ENCODE measurements at regions not wholly inside any gene's neighbourhood (a gene's known extent, or its start where the extent isn't known, plus 50 kb on each side); places are given as distances from the start of the nearest gene placed in this dataset.

DNA sequence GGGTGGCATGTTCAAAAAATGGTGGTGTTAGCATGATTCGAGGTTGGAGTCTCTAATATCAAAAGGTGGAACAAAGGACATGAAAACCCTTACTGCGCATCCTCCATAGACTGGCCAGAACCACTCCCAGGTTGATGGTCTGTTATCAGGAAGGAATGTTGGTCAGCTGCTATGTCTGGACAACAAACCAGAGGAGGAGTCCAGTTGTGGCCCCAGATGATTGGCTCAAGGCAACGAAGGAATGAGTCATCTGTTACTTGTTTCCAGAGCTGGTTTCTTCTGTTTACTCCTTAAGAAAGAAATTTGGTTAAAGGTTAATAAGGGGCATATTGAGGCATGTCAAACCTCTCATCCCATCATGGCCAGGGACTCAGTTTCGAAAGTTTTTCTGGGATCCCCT is 56.8 kb upstream of the GRIA4 start:
- DNase-seq (ENCODE audit: insufficient read length, low spot score), result no peak
- FAIRE-seq, result no peak
- TF ChIP-seq POLR2A (IDR thresholded peaks at IDR 0.05; ENCODE audit: low read depth, low read length), result no peak

DNA sequence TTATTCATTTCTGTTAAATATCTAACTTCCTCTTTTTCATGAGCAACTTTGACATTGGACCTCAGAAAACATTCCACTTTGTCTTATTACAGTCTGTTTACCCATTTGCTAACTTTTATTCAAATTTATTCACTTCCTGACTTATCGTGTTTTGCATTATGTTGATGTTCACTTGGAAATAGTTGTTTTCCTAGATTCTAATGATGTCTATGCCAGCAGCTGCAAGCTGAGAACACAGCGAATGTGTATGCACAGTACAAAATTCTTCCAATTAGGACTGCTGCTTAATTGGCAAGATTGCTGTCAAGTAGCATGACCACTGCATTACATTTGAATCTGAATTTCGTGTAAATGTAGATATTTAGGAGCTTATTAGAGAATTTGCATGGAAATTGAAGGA is 61.5 kb upstream of the GRIA4 start:
- FAIRE-seq (no peak), DNase-seq (ENCODE audit: insufficient read length, low spot score) (no peak)
- no peak for TF ChIP-seq POLR2A (IDR thresholded peaks at IDR 0.05; ENCODE audit: low read depth, low read length)

DNA sequence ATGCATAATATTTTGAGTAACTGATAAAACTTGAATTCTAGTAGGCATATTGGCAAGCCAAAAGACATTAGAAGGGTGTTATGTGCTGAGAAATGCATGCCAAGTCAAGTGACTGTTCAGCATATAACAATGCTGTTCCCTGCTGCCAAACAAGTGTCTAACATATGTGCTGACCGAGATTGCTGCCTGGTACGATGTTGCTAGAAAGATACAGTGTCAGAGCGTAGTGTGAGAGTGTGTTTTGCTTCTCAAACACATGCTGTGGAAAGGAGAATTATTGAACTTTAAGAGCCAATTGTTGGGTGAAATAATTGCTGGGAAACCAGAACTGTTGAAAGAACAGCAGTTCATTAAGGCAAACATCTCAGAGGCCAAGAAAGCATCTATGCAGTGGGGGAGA is 71.3 kb upstream of the GRIA4 start:
- no peak for FAIRE-seq

DNA sequence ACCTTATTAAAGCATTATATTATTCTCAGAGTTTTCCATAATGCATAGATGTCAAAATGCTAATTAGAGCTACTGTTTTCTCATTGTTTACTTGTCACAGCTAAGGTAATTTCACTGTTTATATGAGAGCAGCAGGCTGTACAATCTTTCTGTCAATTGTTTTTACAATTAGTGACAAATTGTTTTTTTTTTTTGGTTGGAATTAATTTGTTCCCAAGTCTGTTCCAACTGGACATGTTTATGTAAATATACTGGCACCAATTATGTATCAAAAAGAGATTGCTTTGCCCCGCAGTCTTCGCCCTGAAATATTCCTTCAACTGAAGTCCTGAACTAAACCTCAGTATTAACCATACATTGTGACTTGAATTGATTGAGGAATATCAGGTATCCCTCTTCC is 72.3 kb upstream of the GRIA4 start:
- DNase-seq (ENCODE audit: insufficient read length, low spot score), result no peak
- TF ChIP-seq POLR2A (IDR thresholded peaks at IDR 0.05; ENCODE audit: low read depth, low read length), result no peak
- no peak for FAIRE-seq

More for the DNA sequence above, 71.3 kb upstream of the GRIA4 start:
- no peak for DNase-seq (ENCODE audit: insufficient read length, low spot score)
- TF ChIP-seq POLR2A (IDR thresholded peaks at IDR 0.05; ENCODE audit: low read depth, low read length), result no peak

DNA sequence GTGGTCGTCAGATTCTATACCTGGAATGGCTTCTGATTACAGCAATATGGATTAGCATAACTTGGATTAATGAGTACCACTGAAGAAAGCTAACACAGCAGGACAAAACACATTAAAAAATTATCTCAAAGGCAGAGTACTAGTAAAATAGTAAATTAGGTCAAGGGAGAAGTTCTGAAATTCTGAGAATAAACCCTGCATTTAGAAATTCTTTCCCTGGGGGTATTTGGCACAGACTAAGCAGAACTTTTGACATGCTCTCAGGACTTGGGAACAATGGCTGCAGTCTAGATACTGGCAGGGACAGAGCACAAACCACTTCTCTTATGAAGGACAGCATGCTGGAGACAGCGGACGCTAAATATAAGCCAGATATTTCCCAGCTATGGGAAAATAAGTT is 85.6 kb upstream of the GRIA4 start:
- FAIRE-seq (no peak), DNase-seq (ENCODE audit: insufficient read length, low spot score) (no peak)
- TF ChIP-seq POLR2A (IDR thresholded peaks at IDR 0.05; ENCODE audit: low read depth, low read length), result no peak

DNA sequence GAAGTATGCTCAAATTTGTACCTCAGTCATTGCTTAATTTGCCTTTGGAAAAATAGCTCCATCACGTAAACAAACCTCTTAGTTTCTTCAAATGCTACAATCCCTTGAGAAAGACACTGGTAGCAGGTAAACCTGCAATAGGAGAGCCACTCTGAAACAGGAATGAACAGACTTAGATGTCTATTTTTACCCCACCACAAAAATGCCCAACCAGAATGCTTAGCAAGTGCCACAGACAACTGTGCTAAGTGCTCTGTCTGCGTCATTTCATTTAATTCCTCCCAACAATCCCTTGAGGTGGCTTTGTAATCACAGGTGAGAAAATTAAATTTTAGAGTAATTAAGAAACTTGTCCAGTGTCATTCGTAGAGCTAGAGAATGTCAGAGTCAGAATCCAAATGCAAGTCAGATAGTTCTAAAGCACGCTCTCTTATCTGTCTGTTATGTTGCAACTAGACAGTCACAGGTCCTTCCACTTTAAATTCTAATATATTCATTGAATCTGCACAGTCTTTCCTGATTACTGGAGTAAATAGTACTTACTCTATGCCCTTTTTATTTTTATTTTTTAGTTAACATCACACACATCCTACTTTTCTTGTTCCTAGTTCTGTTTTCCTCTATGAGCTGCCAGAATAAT is 89.0 kb upstream of the GRIA4 start:
- FAIRE-seq (no peak), DNase-seq (ENCODE audit: insufficient read length, low spot score) (no peak)
- no peak for TF ChIP-seq POLR2A (IDR thresholded peaks at IDR 0.05; ENCODE audit: low read depth, low read length)

DNA sequence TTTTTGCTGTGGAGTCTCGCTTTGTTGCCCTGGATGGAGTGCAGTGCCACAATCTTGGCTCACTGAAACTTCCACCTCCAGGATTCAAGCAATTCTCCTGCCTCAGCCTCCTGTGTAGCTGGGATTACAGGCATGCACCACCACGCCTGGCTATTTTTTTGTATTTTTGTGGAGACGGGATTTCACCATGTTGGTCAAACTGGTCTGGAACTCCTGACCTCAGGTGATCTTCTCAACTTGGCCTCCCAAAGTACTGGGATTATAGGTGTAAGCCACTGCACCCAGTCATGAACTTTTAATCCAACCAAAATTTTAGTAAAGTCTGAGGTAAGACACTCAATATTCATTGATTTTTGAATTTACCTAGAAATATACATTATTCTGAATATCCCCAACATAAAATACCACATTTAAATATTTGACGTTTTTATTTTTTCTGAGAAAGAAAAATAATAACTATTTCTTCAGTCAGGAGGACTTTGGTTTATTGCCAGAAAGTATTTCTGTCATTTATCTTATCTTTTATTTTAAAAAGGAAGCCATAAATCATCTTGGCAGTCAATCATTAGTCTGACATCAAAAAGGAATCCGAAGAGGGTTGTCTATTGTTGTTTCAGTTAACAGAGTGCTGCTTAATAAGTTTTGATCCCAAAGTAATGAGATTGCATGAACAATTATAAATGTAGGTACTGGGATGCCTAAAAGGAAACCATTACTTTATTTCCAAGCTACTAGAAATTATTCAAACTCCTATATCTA is 102.2 kb upstream of the GRIA4 start:
- FAIRE-seq (no peak), DNase-seq (ENCODE audit: insufficient read length, low spot score) (no peak)
- no peak for TF ChIP-seq POLR2A (IDR thresholded peaks at IDR 0.05; ENCODE audit: low read depth, low read length)

DNA sequence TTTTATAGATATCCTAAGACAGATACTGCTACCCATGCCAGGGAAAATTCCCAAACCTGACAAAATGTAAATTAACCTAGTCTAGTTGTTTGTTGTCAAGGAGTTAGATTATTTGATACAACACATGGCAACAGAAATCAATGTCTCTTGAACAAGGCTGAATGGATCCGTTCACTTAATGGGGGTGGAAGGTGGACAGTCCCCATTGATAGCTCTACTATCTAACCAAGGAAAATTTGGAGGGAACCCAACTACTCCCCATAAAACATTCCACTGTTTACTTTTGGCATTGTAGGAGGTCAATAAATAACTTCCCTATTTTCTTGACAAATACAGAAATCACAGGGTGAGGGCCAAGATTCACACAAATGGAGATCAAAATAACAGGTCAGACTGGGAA is 117.9 kb upstream of the GRIA4 start:
- FAIRE-seq, result no peak

DNA sequence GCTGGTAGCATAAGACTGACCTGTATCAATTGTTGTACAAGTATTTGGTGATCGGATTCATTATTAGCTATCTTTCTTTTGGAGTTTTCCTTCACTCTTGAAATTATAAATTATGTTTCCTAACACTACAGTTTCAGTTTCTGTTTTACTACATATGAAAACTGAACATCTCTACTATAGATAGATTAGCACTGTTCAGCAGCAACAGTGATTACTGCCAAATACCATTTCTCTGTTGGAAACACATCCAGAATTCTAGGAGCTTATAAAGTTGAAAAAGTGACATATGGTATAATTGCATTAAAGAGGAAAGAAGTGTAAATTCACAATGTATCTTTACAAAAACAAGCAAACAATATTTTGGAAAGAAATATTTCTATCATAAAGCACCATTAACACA is 118.5 kb upstream of the GRIA4 start:
- FAIRE-seq, result no peak
- TF ChIP-seq POLR2A (IDR thresholded peaks at IDR 0.05; ENCODE audit: low read depth, low read length), result no peak
- DNase-seq (ENCODE audit: insufficient read length, low spot score), result no peak

More for the DNA sequence above, 117.9 kb upstream of the GRIA4 start:
- DNase-seq (ENCODE audit: insufficient read length, low spot score), result no peak
- no peak for TF ChIP-seq POLR2A (IDR thresholded peaks at IDR 0.05; ENCODE audit: low read depth, low read length)

DNA sequence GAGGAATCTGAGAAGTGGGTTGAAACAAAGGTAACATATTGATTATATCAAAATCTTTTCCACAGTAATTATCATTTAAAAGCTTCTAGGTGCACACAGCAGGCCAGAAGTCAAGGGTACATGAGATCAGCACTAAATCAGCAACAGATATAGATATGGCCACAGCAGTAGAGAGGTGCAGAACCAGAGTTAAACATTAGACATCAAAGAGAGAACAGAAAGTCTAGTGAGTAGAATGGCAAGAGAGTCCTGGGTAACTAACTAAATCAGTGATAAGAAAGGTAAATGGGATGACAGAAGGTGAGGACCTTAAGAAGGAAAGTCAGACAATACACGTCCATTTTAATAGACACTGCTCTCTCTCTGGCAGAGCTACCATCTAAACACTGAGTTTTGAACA is 119.5 kb upstream of the GRIA4 start:
- DNase-seq (ENCODE audit: insufficient read length, low spot score) (no peak), FAIRE-seq (no peak)
- TF ChIP-seq POLR2A (IDR thresholded peaks at IDR 0.05; ENCODE audit: low read depth, low read length), result no peak

DNA sequence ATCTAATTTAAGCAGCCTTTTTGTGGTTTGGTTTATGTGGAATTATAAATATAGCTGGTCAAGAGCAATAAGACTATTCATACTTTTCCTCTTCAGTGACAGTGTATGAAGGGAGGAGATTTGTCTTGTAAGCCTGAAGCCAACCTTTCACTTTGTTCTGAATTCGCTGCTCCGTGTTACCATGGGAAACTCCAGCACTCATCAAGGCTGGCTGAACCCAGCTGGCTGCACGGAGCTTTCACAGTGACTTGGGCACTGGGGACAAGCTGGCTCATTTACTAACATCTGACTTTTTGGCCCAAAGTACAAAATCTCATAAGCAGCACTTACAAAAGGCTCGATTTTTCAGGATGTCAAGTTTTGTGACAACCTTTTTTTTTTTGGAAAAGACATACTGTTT is 120.4 kb upstream of the GRIA4 start:
- DNase-seq (ENCODE audit: insufficient read length, low spot score) (no peak), FAIRE-seq (no peak)
- TF ChIP-seq POLR2A (IDR thresholded peaks at IDR 0.05; ENCODE audit: low read depth, low read length), result no peak

DNA sequence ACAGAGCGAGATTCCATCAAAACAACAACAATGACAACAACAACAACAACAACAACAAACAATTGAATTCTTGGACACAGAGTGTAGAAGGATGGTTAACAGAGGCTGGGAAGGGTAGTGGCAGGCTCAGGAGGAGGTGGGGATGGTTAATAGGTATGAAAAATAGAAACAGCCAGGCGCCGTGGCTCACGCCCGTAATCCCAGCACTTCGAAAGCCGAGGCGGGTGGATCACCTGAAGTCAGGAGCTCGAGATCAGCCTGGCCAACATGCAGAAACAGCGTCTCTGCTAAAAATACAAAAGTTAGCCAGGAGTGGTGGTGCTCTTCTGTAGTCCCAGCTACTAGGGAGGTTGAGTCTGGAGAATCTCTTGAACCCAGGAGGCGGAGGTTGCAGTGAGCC is 122.9 kb upstream of the GRIA4 start:
- no peak for TF ChIP-seq POLR2A (IDR thresholded peaks at IDR 0.05; ENCODE audit: low read depth, low read length)
- FAIRE-seq (no peak), DNase-seq (ENCODE audit: insufficient read length, low spot score) (no peak)

DNA sequence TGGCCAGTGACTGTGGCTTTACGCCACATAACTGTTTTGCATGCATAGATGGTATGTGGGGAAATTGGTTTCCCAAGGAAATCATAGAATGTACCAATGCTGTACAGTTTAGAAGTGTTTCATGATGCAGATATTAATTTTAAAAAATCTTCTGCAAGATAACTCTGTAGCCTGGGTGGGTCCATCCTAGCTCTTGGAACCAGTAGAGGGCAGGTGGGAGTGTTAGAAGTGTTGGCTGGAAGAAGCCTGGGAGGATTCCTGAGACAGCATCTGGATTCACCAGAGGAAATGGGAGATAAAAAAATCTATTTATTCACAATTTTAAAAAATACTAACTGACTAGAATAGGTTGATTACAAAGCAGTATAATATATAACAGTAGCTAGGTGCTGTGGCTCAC is 139.9 kb upstream of the GRIA4 start:
- FAIRE-seq (no peak), DNase-seq (ENCODE audit: insufficient read length, low spot score) (no peak)
- TF ChIP-seq POLR2A (IDR thresholded peaks at IDR 0.05; ENCODE audit: low read depth, low read length), result no peak

DNA sequence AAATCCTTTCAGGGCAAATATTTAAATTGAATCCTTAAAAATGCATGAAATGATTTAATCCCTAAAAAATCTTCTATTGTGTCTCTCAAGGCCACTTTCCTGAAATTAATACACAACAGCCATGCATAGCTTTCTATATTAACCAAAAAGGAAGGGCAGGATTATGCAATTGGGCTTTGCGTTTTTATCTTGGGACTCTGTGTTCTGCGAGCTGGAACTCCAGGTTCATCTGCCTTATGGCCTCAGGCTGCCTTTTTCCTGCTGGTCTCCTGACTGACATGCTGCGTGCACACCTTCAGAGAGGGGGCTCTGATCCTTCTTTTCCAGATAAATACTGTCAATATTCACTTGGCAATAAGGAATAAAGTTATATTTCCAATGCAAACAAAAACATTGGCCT is 141.7 kb upstream of the GRIA4 start:
- no peak for TF ChIP-seq POLR2A (IDR thresholded peaks at IDR 0.05; ENCODE audit: low read depth, low read length)
- no peak for DNase-seq (ENCODE audit: insufficient read length, low spot score)
- FAIRE-seq, result no peak

DNA sequence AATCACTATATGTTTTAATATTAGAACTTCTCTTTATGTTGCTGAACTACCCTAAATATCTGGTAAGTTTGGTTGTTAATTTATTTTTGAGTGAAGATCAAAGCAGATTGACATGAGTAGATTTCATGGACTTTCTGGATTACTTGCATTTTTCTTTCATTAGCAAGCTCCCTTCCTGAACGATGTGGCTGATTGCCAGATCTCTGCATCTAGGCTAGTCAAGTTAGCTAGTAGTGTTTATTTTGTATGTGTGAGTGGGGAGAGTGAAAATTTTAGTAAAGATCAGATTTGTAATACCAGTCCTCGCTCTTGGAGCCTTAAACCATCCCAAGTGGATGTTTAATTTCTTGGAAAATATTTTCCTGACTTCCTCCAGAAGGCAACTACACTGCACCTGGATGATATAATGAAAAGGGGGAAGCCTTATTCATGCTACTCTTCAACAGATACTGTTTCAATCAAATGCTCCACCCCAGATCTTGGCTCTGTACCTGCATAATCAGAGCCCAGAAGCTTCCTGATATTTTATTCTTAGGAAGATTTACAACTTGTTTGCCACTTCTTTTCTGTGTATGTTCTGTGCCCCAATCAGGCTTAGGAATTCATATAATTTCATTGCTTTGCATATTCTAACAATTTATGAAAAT is 143.2 kb upstream of the GRIA4 start:
- FAIRE-seq (no peak), DNase-seq (ENCODE audit: insufficient read length, low spot score) (no peak)
- no peak for TF ChIP-seq POLR2A (IDR thresholded peaks at IDR 0.05; ENCODE audit: low read depth, low read length)

Data from H54 (cell line).